ENCODE measurements at regions not wholly inside any gene's neighbourhood (a gene's known extent, or its start where the extent isn't known, plus 50 kb on each side); places are given as distances from the start of the nearest gene placed in this dataset.

DNA sequence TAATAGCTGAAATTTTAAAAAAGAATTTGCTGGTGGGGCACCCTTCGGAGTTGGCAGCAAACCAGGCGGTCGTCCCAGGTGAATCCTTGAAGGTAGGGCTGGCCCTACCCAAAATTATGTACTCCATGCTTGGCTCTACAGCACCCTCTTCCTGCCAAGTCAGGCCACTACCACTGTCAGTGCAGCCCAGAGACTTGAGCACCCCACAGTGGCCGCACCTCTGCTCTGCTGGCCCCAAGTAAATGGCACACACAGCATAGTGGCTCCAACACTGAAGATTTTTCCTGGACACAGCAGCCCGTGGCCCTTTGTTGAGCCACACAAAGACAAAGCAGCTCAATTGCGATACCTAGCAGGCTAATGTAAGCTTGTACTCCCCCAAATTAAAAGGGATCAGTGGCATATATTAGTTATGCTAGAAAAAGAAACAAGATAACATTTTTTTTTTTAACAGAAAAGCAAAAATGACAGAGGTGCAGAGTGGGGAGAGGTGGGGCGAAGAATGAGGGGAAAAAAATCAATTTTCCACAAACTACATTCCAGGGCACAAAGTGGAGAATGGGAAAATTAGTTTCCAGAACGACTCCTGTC is 250.5 kb downstream of the UACA start:
- TF ChIP-seq POLR2A (IDR thresholded peaks at IDR 0.05) = no peak
- TF ChIP-seq, protein P1, sequence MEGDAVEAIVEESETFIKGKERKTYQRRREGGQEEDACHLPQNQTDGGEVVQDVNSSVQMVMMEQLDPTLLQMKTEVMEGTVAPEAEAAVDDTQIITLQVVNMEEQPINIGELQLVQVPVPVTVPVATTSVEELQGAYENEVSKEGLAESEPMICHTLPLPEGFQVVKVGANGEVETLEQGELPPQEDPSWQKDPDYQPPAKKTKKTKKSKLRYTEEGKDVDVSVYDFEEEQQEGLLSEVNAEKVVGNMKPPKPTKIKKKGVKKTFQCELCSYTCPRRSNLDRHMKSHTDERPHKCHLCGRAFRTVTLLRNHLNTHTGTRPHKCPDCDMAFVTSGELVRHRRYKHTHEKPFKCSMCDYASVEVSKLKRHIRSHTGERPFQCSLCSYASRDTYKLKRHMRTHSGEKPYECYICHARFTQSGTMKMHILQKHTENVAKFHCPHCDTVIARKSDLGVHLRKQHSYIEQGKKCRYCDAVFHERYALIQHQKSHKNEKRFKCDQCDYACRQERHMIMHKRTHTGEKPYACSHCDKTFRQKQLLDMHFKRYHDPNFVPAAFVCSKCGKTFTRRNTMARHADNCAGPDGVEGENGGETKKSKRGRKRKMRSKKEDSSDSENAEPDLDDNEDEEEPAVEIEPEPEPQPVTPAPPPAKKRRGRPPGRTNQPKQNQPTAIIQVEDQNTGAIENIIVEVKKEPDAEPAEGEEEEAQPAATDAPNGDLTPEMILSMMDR (IDR thresholded peaks at IDR 0.05) = peak in 2 of 7 experiments; percentile 44 to 50
- TF ChIP-seq POLR2AphosphoS5 (IDR thresholded peaks at IDR 0.05) = no peak

Measured in stomach (tissue), 4 donors.